Uterus (tissue), 2 donors: ENCODE measurements at regions not wholly inside any gene's neighbourhood (a gene's known extent, or its start where the extent isn't known, plus 50 kb on each side); places are given as distances from the start of the nearest gene placed in this dataset.
"Not testable (repeated sequence)": the region's sequence is repeated elsewhere in the genome, so short reads cannot be mapped to it uniquely, and the experiment has no call there.

Experiments used
- POLR2A ChIP-seq, 2 donors: fragments of 450-650 bp; IDR thresholded peaks; one replicate each; pipeline ENCODE4 v1.6.1; 2016; ENCODE audit warnings: antibody characterized with exemption in 2 of 2, mild to moderate bottlenecking in 1 of 2, moderate library complexity in 1 of 2
- TF ChIP-seq, protein P1 (sequence below), 4 experiments: fragments of 200-600 bp in 2 of 4; fragments of 450-650 bp in 2 of 4; sonication (generic) in 2 of 4; IDR thresholded peaks; one replicate each; pipeline ENCODE4 v1.5.1; 2016 to 2019; ENCODE audit warnings: antibody characterized with exemption in 4 of 4, mild to moderate bottlenecking in 2 of 4, moderate library complexity in 1 of 4

DNA sequence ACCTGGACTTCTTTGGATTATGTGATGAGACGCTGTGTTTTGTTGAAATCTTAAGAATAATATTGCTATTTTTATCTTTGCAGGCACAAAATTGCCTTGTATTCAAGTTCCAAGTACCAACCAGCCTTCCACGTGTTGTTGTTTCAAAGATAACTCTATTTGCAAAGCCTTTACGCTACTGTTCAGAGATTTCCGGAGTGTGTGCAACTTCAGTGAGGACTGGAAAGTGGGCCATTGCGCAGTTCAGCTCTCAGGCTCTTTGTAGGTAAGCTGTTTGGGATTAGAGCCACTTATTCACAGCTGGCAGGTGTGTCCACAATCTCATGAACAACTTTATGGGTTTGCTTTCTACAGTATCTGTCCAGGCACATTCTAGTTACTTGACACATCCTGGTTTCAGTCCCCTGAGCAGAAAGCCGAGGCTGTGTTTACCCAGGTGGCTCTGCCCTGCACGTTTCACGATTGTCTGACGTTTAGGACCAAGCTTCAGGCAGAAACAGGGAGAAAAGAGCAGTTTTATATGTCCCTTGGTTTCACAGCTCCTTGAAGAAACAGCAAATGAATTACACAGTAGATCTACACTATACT lies 520.3 kb downstream of the PRIM2 start:
- TF ChIP-seq, protein P1, sequence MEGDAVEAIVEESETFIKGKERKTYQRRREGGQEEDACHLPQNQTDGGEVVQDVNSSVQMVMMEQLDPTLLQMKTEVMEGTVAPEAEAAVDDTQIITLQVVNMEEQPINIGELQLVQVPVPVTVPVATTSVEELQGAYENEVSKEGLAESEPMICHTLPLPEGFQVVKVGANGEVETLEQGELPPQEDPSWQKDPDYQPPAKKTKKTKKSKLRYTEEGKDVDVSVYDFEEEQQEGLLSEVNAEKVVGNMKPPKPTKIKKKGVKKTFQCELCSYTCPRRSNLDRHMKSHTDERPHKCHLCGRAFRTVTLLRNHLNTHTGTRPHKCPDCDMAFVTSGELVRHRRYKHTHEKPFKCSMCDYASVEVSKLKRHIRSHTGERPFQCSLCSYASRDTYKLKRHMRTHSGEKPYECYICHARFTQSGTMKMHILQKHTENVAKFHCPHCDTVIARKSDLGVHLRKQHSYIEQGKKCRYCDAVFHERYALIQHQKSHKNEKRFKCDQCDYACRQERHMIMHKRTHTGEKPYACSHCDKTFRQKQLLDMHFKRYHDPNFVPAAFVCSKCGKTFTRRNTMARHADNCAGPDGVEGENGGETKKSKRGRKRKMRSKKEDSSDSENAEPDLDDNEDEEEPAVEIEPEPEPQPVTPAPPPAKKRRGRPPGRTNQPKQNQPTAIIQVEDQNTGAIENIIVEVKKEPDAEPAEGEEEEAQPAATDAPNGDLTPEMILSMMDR (IDR thresholded peaks at IDR 0.05): not testable (repeated sequence)
- not testable (repeated sequence) for TF ChIP-seq POLR2A (IDR thresholded peaks at IDR 0.05)
